ENCODE measurements at regions not wholly inside any gene's neighbourhood (a gene's known extent, or its start where the extent isn't known, plus 50 kb on each side); places are given as distances from the start of the nearest gene placed in this dataset.

DNA sequence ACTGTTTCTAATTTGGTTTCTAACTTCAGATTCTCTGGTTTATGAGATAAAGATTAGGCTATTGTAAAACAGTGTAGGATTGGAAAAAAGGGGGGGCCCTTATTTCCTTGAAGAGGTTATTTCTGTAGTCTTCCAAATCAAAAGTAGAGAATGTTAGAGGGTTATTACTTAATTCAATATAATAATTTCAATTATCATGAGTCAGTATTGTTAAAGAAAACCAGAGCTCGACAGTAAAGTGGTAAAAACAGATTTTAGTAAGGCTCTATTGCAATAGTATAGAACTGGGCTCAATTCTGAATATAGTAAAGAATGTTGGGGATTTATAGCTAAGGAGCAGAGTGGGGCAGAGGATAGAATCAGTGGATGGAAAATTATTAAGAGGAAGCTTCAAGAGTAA lies 140.0 kb downstream of the TANC2 start:
- Histone ChIP-seq H3K27me3 (no peaks in the 10 kb centered on the region), H3K9me3 (no peaks in the 10 kb centered on the region), H3K4me1 (ENCODE audit: control insufficient read depth in 1 of 2, insufficient read depth in 1 of 2, low read depth in 1 of 2, low read length in 1 of 2) (no peaks in the 10 kb centered on the region), H3K36me3 (no peaks in the 10 kb centered on the region), H3K4me3 (ENCODE audit: low read depth in 1 of 2, low read length in 1 of 2) (no peak overlapping the region), H3K27ac (no peak overlapping the region)
- TF ChIP-seq, protein P1, sequence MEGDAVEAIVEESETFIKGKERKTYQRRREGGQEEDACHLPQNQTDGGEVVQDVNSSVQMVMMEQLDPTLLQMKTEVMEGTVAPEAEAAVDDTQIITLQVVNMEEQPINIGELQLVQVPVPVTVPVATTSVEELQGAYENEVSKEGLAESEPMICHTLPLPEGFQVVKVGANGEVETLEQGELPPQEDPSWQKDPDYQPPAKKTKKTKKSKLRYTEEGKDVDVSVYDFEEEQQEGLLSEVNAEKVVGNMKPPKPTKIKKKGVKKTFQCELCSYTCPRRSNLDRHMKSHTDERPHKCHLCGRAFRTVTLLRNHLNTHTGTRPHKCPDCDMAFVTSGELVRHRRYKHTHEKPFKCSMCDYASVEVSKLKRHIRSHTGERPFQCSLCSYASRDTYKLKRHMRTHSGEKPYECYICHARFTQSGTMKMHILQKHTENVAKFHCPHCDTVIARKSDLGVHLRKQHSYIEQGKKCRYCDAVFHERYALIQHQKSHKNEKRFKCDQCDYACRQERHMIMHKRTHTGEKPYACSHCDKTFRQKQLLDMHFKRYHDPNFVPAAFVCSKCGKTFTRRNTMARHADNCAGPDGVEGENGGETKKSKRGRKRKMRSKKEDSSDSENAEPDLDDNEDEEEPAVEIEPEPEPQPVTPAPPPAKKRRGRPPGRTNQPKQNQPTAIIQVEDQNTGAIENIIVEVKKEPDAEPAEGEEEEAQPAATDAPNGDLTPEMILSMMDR (IDR thresholded peaks at IDR 0.05) = no peak

DNA sequence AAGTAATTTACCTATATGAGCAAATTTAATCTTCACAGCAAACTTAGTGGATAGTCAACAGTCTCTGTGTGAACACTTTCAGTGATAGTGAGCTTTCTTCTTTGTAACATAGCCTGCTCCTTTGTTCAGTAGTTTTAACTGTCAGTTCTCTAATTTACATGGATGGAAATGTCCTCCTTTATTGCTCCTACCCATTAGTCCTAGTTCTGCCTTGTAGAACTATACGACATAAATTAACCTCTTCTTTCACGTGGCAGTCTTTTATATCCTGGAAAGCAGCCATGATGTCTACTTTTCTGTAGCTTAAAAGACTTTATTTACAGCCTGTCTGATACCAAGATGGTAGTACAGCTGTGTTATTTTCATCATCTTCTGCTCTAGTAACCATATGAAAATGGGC lies 143.6 kb downstream of the TANC2 start:
- no peaks in the 10 kb centered on the region for H3K9me3 ChIP-seq
- TF ChIP-seq, protein P1 (IDR thresholded peaks at IDR 0.05) = no peak
- no peaks in the 10 kb centered on the region for H3K27me3 ChIP-seq
- no peaks in the 10 kb centered on the region for H3K4me1 ChIP-seq (ENCODE audit: control insufficient read depth in 1 of 2, insufficient read depth in 1 of 2, low read depth in 1 of 2, low read length in 1 of 2)
- H3K27ac ChIP-seq = no peak overlapping the region
- H3K4me3 ChIP-seq (ENCODE audit: low read depth in 1 of 2, low read length in 1 of 2) = no peak overlapping the region
- no peaks in the 10 kb centered on the region for H3K36me3 ChIP-seq

DNA sequence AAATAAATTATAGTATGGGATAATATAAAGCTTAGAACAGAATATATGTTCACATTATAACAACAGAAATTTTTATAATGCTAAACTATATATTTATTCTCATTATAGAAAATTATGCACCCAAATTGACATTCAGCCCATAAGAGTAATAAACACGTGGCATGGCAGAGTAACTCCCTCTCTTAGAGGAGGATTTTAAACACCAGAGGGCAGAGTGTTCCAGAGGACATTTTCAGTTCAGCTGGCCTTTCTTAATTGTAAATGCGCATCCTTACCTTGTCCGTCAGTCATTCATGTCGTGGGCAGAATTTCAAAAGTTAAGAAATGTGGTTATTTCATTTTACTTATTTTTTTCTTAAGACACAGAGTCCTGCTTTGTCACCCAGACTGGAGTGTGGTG lies 147.1 kb downstream of the TANC2 start:
- no peak overlapping the region for H3K27ac ChIP-seq
- no peak overlapping the region for H3K4me3 ChIP-seq (ENCODE audit: low read depth in 1 of 2, low read length in 1 of 2)
- no peaks in the 10 kb centered on the region for H3K9me3 ChIP-seq
- no peaks in the 10 kb centered on the region for H3K36me3 ChIP-seq
- no peaks in the 10 kb centered on the region for H3K27me3 ChIP-seq
- H3K4me1 ChIP-seq (ENCODE audit: control insufficient read depth in 1 of 2, insufficient read depth in 1 of 2, low read depth in 1 of 2, low read length in 1 of 2) = no peaks in the 10 kb centered on the region
- TF ChIP-seq, protein P1 (IDR thresholded peaks at IDR 0.05) = no peak

DNA sequence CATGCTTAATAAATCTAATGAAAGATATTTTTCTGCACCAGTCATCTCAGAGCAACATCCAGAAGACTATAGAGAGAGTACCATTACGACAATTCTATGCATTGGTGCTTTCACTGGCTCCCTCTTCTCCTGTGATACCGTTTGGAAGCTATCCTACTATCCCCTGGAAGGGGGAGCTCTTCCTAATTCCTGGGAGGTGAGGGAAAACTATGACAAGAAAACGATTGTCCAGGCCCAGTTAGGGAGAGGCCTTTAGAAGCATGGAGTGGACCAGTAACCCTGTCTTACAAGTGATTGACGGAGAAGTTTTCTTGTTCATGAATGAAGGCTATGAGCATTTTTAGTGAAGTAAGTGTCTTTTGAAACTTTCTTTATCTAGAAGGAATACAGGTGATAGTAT lies 150.2 kb downstream of the TANC2 start:
- no peak overlapping the region for H3K27ac ChIP-seq
- no peak overlapping the region for H3K4me3 ChIP-seq (ENCODE audit: low read depth in 1 of 2, low read length in 1 of 2)
- H3K27me3 ChIP-seq = no peaks in the 10 kb centered on the region
- H3K36me3 ChIP-seq = no peaks in the 10 kb centered on the region
- no peaks in the 10 kb centered on the region for H3K4me1 ChIP-seq (ENCODE audit: control insufficient read depth in 1 of 2, insufficient read depth in 1 of 2, low read depth in 1 of 2, low read length in 1 of 2)
- no peaks in the 10 kb centered on the region for H3K9me3 ChIP-seq
- TF ChIP-seq, protein P1 (IDR thresholded peaks at IDR 0.05) = no peak

DNA sequence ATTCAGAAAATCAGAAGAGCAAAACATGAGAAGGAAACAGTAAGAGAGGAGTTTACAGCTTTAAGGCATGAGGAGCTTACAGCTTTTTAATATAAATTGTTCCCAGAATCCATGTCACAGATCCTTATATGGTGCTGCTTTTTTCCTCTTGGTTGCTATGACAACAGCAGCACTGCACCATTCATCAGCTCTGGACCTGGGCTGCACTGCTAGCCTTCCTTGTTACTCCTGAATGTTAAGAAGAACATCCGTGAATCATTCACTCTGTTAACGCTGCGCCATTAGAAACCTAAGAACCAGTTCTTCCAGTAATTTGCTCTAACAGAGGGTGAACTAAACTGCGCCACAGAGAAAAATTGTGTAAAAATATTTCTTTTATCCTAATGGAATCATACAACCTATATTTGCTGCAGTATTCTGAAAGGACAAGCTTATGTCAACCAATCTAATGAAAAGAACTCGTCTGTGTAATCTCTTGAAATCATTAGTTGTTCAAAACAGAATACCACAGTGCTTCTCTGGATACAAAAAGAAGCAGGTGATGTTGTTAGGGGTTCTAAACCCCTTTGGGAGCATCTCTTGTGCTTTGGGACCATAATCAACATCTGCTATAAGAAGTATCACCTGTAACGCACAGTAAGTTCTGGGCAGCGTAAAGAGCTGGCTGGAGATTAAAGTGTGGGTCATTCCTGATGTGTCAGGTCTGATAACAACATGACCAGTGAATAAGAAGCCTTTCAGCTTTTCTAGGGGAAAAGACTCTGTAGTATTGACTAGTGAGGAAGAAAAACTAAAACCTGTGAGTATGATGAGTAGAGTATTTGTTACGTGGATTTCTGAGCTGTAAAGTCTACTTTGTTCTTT lies 151.2 kb downstream of the TANC2 start:
- H3K27me3 ChIP-seq = no peaks in the 10 kb centered on the region
- no peaks in the 10 kb centered on the region for H3K4me1 ChIP-seq (ENCODE audit: control insufficient read depth in 1 of 2, insufficient read depth in 1 of 2, low read depth in 1 of 2, low read length in 1 of 2)
- no peaks in the 10 kb centered on the region for H3K36me3 ChIP-seq
- no peaks in the 10 kb centered on the region for H3K9me3 ChIP-seq
- H3K27ac ChIP-seq = no peak overlapping the region
- TF ChIP-seq, protein P1 (IDR thresholded peaks at IDR 0.05) = no peak
- no peak overlapping the region for H3K4me3 ChIP-seq (ENCODE audit: low read depth in 1 of 2, low read length in 1 of 2)

All from neutrophil (primary cell).